ENCODE measurements at regions not wholly inside any gene's neighbourhood (a gene's known extent, or its start where the extent isn't known, plus 50 kb on each side); places are given as distances from the start of the nearest gene placed in this dataset.

- no peak for TF ChIP-seq CTCF (conservative IDR thresholded peaks at IDR 0.05; ENCODE audit: low read length)
- TF ChIP-seq EZH2phosphoT487 (IDR thresholded peaks at IDR 0.05; ENCODE audit: borderline replicate concordance, low read depth, low read length) = no peak
Measured at GRCh38 chr5:99037668-99038067, 108.9 kb upstream of the CHD1 start.
